ENCODE measurements at regions not wholly inside any gene's neighbourhood (a gene's known extent, or its start where the extent isn't known, plus 50 kb on each side); places are given as distances from the start of the nearest gene placed in this dataset.

GRCh38 chr10:42479057-42479456, 159.3 kb downstream of the ZNF33B start:
- Mint-ChIP-seq H3K9me3 (ENCODE audit: low read depth) (peaks cover 50% of the 10 kb centered on the region), H3K36me3 (ENCODE audit: insufficient read depth) (peaks cover 5% of the 10 kb centered on the region), H3K4me1 (ENCODE audit: low read depth) (no peaks in the 10 kb centered on the region), H3K27ac (no peak overlapping the region), H3K4me3 (ENCODE audit: low read depth) (no peak overlapping the region), H3K27me3 (no peaks in the 10 kb centered on the region)
- no peak for DNase-seq (ENCODE audit: low spot score, unreplicated experiment)
- TF ChIP-seq CTCF (IDR thresholded peaks at IDR 0.05; ENCODE audit: unreplicated experiment): no peak

GRCh38 chr10:42477170-42477569, 161.2 kb downstream of the ZNF33B start:
- no peak for TF ChIP-seq CTCF (IDR thresholded peaks at IDR 0.05; ENCODE audit: unreplicated experiment)
- H3K9me3 Mint-ChIP-seq (ENCODE audit: low read depth): peaks cover 50% of the 10 kb centered on the region
- no peak overlapping the region for H3K27ac Mint-ChIP-seq
- H3K36me3 Mint-ChIP-seq (ENCODE audit: insufficient read depth): peaks cover 2% of the 10 kb centered on the region
- H3K27me3 Mint-ChIP-seq: no peaks in the 10 kb centered on the region
- no peak for DNase-seq (ENCODE audit: low spot score, unreplicated experiment)
- no peaks in the 10 kb centered on the region for H3K4me1 Mint-ChIP-seq (ENCODE audit: low read depth)
- H3K4me3 Mint-ChIP-seq (ENCODE audit: low read depth): no peak overlapping the region

GRCh38 chr10:42476101-42476500, 162.3 kb downstream of the ZNF33B start:
- Mint-ChIP-seq H3K4me1 (ENCODE audit: low read depth) (no peaks in the 10 kb centered on the region), H3K36me3 (ENCODE audit: insufficient read depth) (peaks cover 2% of the 10 kb centered on the region), H3K4me3 (ENCODE audit: low read depth) (no peak overlapping the region), H3K27ac (no peak overlapping the region), H3K27me3 (no peaks in the 10 kb centered on the region), H3K9me3 (ENCODE audit: low read depth) (peaks cover 56% of the 10 kb centered on the region)
- DNase-seq (ENCODE audit: low spot score, unreplicated experiment): no peak
- TF ChIP-seq CTCF (IDR thresholded peaks at IDR 0.05; ENCODE audit: unreplicated experiment): no peak

GRCh38 chr10:42475168-42476098, 162.9 kb downstream of the ZNF33B start:
- Mint-ChIP-seq H3K4me3 (ENCODE audit: low read depth) (no peak overlapping the region), H3K9me3 (ENCODE audit: low read depth) (peaks cover 57% of the 10 kb centered on the region), H3K27ac (no peak overlapping the region), H3K36me3 (ENCODE audit: insufficient read depth) (peaks cover 2% of the 10 kb centered on the region), H3K27me3 (no peaks in the 10 kb centered on the region), H3K4me1 (ENCODE audit: low read depth) (no peaks in the 10 kb centered on the region)
- TF ChIP-seq CTCF (IDR thresholded peaks at IDR 0.05; ENCODE audit: unreplicated experiment): no peak
- no peak for DNase-seq (ENCODE audit: low spot score, unreplicated experiment)

GRCh38 chr10:42454313-42454712, 184.1 kb downstream of the ZNF33B start:
- Mint-ChIP-seq H3K4me3 (ENCODE audit: low read depth) (no peak overlapping the region), H3K27ac (no peak overlapping the region), H3K27me3 (no peaks in the 10 kb centered on the region), H3K9me3 (ENCODE audit: low read depth) (peaks cover 61% of the 10 kb centered on the region), H3K36me3 (ENCODE audit: insufficient read depth) (peaks cover 3% of the 10 kb centered on the region), H3K4me1 (ENCODE audit: low read depth) (no peaks in the 10 kb centered on the region)
- no peak for DNase-seq (ENCODE audit: low spot score, unreplicated experiment)
- no peak for TF ChIP-seq CTCF (IDR thresholded peaks at IDR 0.05; ENCODE audit: unreplicated experiment)

All from progenitor cell of endocrine pancreas (in vitro differentiated cells).